ENCODE measurements at regions not wholly inside any gene's neighbourhood (a gene's known extent, or its start where the extent isn't known, plus 50 kb on each side); places are given as distances from the start of the nearest gene placed in this dataset.

GRCh38 chr17:5672141-5672540 is 87.8 kb upstream of the NLRP1 start:
- Histone ChIP-seq H3K79me2 (ENCODE audit: insufficient read depth, low read length) (no peaks in the 10 kb centered on the region), H3K27me3 (ENCODE audit: insufficient read depth, low read length) (peaks cover 14% of the 10 kb centered on the region), H4K20me1 (ENCODE audit: insufficient read depth, low read length) (no peaks in the 10 kb centered on the region), H3K4me1 (ENCODE audit: insufficient read depth, low read length) (no peaks in the 10 kb centered on the region), H3K27ac (ENCODE audit: low read depth, low read length) (no peak overlapping the region), H3K4me3 (ENCODE audit: insufficient read depth, low read length) (no peak overlapping the region), H3K36me3 (ENCODE audit: insufficient read depth, low read length) (no peaks in the 10 kb centered on the region), H3K9me3 (ENCODE audit: low read depth, low read length) (no peaks in the 10 kb centered on the region), H3K4me2 (ENCODE audit: insufficient read depth, low read length) (no peak overlapping the region), H2AFZ (ENCODE audit: low read length) (no peak overlapping the region)
- no peak for TF ChIP-seq CTCF (IDR thresholded peaks at IDR 0.05; ENCODE audit: extremely low read depth, low read depth, low read length)
- DNase-seq (ENCODE audit: insufficient read length, low spot score, missing footprints), result no peak

GRCh38 chr17:5672815-5673430 is 88.6 kb upstream of the NLRP1 start:
- Histone ChIP-seq H3K27me3 (ENCODE audit: insufficient read depth, low read length) (peaks cover 20% of the 10 kb centered on the region), H3K27ac (ENCODE audit: low read depth, low read length) (no peak overlapping the region), H2AFZ (ENCODE audit: low read length) (no peak overlapping the region), H4K20me1 (ENCODE audit: insufficient read depth, low read length) (no peaks in the 10 kb centered on the region), H3K79me2 (ENCODE audit: insufficient read depth, low read length) (no peaks in the 10 kb centered on the region), H3K4me2 (ENCODE audit: insufficient read depth, low read length) (no peak overlapping the region), H3K36me3 (ENCODE audit: insufficient read depth, low read length) (no peaks in the 10 kb centered on the region), H3K4me3 (ENCODE audit: insufficient read depth, low read length) (no peak overlapping the region), H3K9me3 (ENCODE audit: low read depth, low read length) (no peaks in the 10 kb centered on the region), H3K4me1 (ENCODE audit: insufficient read depth, low read length) (no peaks in the 10 kb centered on the region)
- no peak for DNase-seq (ENCODE audit: insufficient read length, low spot score, missing footprints)
- TF ChIP-seq CTCF (IDR thresholded peaks at IDR 0.05; ENCODE audit: extremely low read depth, low read depth, low read length), result no peak

- H3K4me2 ChIP-seq (ENCODE audit: insufficient read depth, low read length), result no peak overlapping the region
- H3K4me3 ChIP-seq (ENCODE audit: insufficient read depth, low read length), result no peak overlapping the region
- no peak overlapping the region for H2AFZ ChIP-seq (ENCODE audit: low read length)
- H3K9me3 ChIP-seq (ENCODE audit: low read depth, low read length), result no peaks in the 10 kb centered on the region
- H4K20me1 ChIP-seq (ENCODE audit: insufficient read depth, low read length), result no peaks in the 10 kb centered on the region
- no peaks in the 10 kb centered on the region for H3K79me2 ChIP-seq (ENCODE audit: insufficient read depth, low read length)
- DNase-seq (ENCODE audit: insufficient read length, low spot score, missing footprints), result no peak
- H3K27me3 ChIP-seq (ENCODE audit: insufficient read depth, low read length), result peaks cover 10% of the 10 kb centered on the region
- TF ChIP-seq CTCF (IDR thresholded peaks at IDR 0.05; ENCODE audit: extremely low read depth, low read depth, low read length), result no peak
- H3K4me1 ChIP-seq (ENCODE audit: insufficient read depth, low read length), result no peaks in the 10 kb centered on the region
- no peak overlapping the region for H3K27ac ChIP-seq (ENCODE audit: low read depth, low read length)
- no peaks in the 10 kb centered on the region for H3K36me3 ChIP-seq (ENCODE audit: insufficient read depth, low read length)
Measured at GRCh38 chr17:5675625-5676421, 91.5 kb upstream of the NLRP1 start.

- no peak overlapping the region for H3K4me2 ChIP-seq (ENCODE audit: insufficient read depth, low read length)
- no peaks in the 10 kb centered on the region for H3K4me1 ChIP-seq (ENCODE audit: insufficient read depth, low read length)
- no peaks in the 10 kb centered on the region for H3K79me2 ChIP-seq (ENCODE audit: insufficient read depth, low read length)
- no peak overlapping the region for H2AFZ ChIP-seq (ENCODE audit: low read length)
- H3K27me3 ChIP-seq (ENCODE audit: insufficient read depth, low read length), result peaks cover 19% of the 10 kb centered on the region
- no peak overlapping the region for H3K4me3 ChIP-seq (ENCODE audit: insufficient read depth, low read length)
- no peak for TF ChIP-seq CTCF (IDR thresholded peaks at IDR 0.05; ENCODE audit: extremely low read depth, low read depth, low read length)
- no peaks in the 10 kb centered on the region for H4K20me1 ChIP-seq (ENCODE audit: insufficient read depth, low read length)
- no peaks in the 10 kb centered on the region for H3K9me3 ChIP-seq (ENCODE audit: low read depth, low read length)
- DNase-seq (ENCODE audit: insufficient read length, low spot score, missing footprints), result no peak
- no peak overlapping the region for H3K27ac ChIP-seq (ENCODE audit: low read depth, low read length)
- H3K36me3 ChIP-seq (ENCODE audit: insufficient read depth, low read length), result no peaks in the 10 kb centered on the region
Measured at GRCh38 chr17:5677620-5678019, 93.3 kb upstream of the NLRP1 start.

Measured in osteoblast (primary cell).